ENCODE measurements at regions not wholly inside any gene's neighbourhood (a gene's known extent, or its start where the extent isn't known, plus 50 kb on each side); places are given as distances from the start of the nearest gene placed in this dataset.
"Not testable (repeated sequence)": the region's sequence is repeated elsewhere in the genome, so short reads cannot be mapped to it uniquely, and the experiment has no call there.

DNA sequence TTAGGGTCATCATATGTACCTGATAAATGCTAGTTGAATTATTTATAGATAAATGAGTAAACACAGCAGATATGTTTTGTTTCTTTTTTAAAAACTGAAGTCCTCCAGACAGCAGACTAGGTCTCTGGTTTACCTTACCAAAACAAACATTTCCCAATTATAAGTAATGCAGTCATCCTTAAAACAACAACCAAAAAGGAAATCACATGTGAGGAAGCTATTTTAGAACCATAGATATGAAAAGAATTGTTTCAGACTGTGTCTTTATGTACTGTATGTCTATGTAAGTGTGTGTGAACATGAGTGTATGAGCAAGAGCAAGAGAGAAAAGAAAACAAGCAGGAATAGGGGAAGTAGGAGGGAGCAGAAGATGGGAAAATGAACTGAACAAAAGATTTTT, 441.0 kb downstream of the CPS1 start:
- no peaks in the 10 kb centered on the region for H3K4me1 Mint-ChIP-seq (ENCODE audit: low read depth, unreplicated experiment)
- H3K36me3 Mint-ChIP-seq (ENCODE audit: unreplicated experiment): no peaks in the 10 kb centered on the region
- H3K27ac Mint-ChIP-seq (ENCODE audit: unreplicated experiment): no peak overlapping the region
- no peaks in the 10 kb centered on the region for H3K27me3 Mint-ChIP-seq (ENCODE audit: unreplicated experiment)
- H3K9me3 Mint-ChIP-seq (ENCODE audit: unreplicated experiment): no peaks in the 10 kb centered on the region
- TF ChIP-seq, protein P1, sequence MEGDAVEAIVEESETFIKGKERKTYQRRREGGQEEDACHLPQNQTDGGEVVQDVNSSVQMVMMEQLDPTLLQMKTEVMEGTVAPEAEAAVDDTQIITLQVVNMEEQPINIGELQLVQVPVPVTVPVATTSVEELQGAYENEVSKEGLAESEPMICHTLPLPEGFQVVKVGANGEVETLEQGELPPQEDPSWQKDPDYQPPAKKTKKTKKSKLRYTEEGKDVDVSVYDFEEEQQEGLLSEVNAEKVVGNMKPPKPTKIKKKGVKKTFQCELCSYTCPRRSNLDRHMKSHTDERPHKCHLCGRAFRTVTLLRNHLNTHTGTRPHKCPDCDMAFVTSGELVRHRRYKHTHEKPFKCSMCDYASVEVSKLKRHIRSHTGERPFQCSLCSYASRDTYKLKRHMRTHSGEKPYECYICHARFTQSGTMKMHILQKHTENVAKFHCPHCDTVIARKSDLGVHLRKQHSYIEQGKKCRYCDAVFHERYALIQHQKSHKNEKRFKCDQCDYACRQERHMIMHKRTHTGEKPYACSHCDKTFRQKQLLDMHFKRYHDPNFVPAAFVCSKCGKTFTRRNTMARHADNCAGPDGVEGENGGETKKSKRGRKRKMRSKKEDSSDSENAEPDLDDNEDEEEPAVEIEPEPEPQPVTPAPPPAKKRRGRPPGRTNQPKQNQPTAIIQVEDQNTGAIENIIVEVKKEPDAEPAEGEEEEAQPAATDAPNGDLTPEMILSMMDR (IDR thresholded peaks at IDR 0.05; ENCODE audit: partially characterized antibody, unreplicated experiment): no peak
- H3K4me3 Mint-ChIP-seq (ENCODE audit: unreplicated experiment): no peak overlapping the region
- no peak for DNase-seq

DNA sequence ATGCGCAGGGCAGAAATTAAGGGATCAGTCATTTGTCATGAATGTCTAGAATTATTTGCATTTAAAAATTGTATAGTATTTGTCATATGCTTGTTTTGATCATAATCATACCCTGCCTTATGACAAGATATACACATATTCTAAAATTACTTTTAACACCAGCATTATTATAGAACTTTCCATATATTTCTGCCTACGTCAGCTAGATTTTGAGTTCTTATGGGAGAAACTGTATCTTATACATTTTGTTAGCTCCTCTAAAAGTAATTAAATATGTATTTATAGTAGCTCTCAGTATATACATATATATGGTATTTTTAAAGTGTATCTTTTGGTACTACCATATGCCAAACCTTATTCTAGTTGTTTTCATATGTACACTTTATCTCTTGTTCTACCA, 441.9 kb downstream of the CPS1 start:
- Mint-ChIP-seq H3K4me3 (ENCODE audit: unreplicated experiment) (no peak overlapping the region), H3K9me3 (ENCODE audit: unreplicated experiment) (no peaks in the 10 kb centered on the region), H3K27me3 (ENCODE audit: unreplicated experiment) (no peaks in the 10 kb centered on the region), H3K36me3 (ENCODE audit: unreplicated experiment) (no peaks in the 10 kb centered on the region), H3K27ac (ENCODE audit: unreplicated experiment) (no peak overlapping the region), H3K4me1 (ENCODE audit: low read depth, unreplicated experiment) (no peaks in the 10 kb centered on the region)
- TF ChIP-seq, protein P1 (IDR thresholded peaks at IDR 0.05; ENCODE audit: partially characterized antibody, unreplicated experiment): no peak
- no peak for DNase-seq

DNA sequence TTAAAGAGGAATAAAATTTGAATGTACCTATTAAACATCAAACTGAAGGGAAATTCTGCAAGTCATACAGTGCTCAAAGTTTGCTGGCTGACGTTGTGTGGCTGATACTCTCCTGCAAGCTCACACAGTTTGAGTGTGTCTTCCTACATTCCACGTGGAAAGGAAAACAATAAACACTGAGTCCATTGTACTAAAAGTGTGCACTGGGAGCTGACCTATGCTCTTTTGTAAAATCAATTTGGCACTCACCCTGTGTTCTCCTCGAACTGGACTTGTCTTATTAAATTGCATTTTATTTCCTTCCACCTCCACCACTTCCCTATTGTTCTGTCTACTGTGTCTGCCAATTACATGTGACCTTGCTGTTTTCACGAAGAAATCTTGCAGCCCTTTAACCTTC, 458.0 kb downstream of the CPS1 start:
- no peaks in the 10 kb centered on the region for H3K27me3 Mint-ChIP-seq (ENCODE audit: unreplicated experiment)
- H3K4me3 Mint-ChIP-seq (ENCODE audit: unreplicated experiment): no peak overlapping the region
- H3K27ac Mint-ChIP-seq (ENCODE audit: unreplicated experiment): no peak overlapping the region
- peaks cover 1% of the 10 kb centered on the region for H3K9me3 Mint-ChIP-seq (ENCODE audit: unreplicated experiment)
- TF ChIP-seq, protein P1 (IDR thresholded peaks at IDR 0.05; ENCODE audit: partially characterized antibody, unreplicated experiment): no peak
- no peak for DNase-seq
- no peaks in the 10 kb centered on the region for H3K36me3 Mint-ChIP-seq (ENCODE audit: unreplicated experiment)
- no peaks in the 10 kb centered on the region for H3K4me1 Mint-ChIP-seq (ENCODE audit: low read depth, unreplicated experiment)

DNA sequence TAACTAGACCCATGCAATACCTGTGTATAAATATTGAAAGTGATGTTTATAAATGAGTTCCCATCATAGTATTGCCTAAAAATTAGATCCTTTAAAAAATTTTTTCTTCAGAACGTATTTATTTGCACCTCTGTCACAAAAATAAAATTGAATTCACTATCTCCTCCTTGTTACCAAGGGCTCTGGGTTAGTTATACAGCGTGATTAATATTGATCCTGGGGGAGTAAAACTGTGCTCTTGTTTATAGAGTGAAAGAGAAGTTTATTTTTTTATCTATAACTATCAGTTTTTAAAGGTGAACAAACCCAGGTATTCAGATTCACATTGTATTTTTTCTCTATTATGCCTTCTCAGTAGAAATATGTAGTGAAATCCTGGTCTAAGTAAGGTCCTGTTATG, 458.5 kb downstream of the CPS1 start:
- Mint-ChIP-seq H3K36me3 (ENCODE audit: unreplicated experiment) (no peaks in the 10 kb centered on the region), H3K27ac (ENCODE audit: unreplicated experiment) (no peak overlapping the region), H3K4me1 (ENCODE audit: low read depth, unreplicated experiment) (no peaks in the 10 kb centered on the region), H3K9me3 (ENCODE audit: unreplicated experiment) (peaks cover 1% of the 10 kb centered on the region), H3K27me3 (ENCODE audit: unreplicated experiment) (no peaks in the 10 kb centered on the region), H3K4me3 (ENCODE audit: unreplicated experiment) (no peak overlapping the region)
- no peak for DNase-seq
- TF ChIP-seq, protein P1 (IDR thresholded peaks at IDR 0.05; ENCODE audit: partially characterized antibody, unreplicated experiment): no peak

DNA sequence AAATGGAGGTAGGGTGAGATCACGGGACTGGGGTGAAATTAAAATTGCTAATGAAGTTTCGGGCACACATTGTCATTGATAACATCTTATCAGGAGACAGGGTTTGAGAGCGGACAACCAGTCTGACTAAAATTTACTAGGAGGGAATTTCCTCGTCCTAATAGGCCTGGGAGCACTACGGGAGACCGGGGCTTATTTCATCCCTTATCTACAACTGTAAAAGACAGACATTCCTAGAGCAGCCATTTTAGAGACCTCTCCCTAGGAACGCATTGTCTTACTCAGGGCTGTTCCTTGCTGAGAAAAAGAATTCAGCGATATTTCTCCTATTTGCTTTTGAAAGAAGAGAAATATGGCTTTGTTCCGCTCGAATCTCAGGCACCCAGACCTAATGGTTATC, 468.7 kb downstream of the CPS1 start:
- H3K27me3 Mint-ChIP-seq (ENCODE audit: unreplicated experiment); H3K4me3 Mint-ChIP-seq (ENCODE audit: unreplicated experiment); DNase-seq; H3K4me1 Mint-ChIP-seq (ENCODE audit: low read depth, unreplicated experiment); H3K9me3 Mint-ChIP-seq (ENCODE audit: unreplicated experiment); H3K27ac Mint-ChIP-seq (ENCODE audit: unreplicated experiment): not testable (repeated sequence)
- peaks cover 11% of the 10 kb centered on the region for H3K36me3 Mint-ChIP-seq (ENCODE audit: unreplicated experiment)

DNA sequence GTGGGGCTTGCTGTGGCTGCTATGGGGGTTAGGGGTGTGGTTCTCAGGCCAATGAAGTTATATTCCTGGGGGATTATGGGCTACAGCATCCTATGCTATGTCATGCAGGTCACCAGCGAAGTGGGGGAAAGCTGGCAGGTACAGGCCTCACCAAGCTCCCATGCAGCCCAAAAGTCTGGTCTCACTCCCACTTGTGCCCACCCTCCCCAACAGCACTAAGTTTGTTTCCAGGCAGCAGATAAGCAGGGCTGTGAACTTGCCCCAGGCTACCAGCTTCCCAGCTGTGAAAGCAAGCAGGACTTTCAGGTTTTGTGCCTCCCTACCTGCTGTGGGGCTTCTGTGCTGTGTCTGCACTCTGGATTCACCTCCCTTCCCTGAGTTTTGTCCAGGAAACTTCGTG, 469.7 kb downstream of the CPS1 start:
- H3K4me1 Mint-ChIP-seq (ENCODE audit: low read depth, unreplicated experiment): no peaks in the 10 kb centered on the region
- no peaks in the 10 kb centered on the region for H3K27me3 Mint-ChIP-seq (ENCODE audit: unreplicated experiment)
- H3K27ac Mint-ChIP-seq (ENCODE audit: unreplicated experiment): no peak overlapping the region
- H3K9me3 Mint-ChIP-seq (ENCODE audit: unreplicated experiment): peaks cover 4% of the 10 kb centered on the region
- TF ChIP-seq, protein P1 (IDR thresholded peaks at IDR 0.05; ENCODE audit: partially characterized antibody, unreplicated experiment): no peak
- H3K36me3 Mint-ChIP-seq (ENCODE audit: unreplicated experiment): peaks cover 11% of the 10 kb centered on the region
- H3K4me3 Mint-ChIP-seq (ENCODE audit: unreplicated experiment): no peak overlapping the region
- DNase-seq: no peak

Data from glutamatergic neuron (in vitro differentiated cells).